ENCODE measurements at regions not wholly inside any gene's neighbourhood (a gene's known extent, or its start where the extent isn't known, plus 50 kb on each side); places are given as distances from the start of the nearest gene placed in this dataset.

GRCh38 chr3:161559177-161559998, 62.8 kb downstream of the OTOL1 start:
- no peaks in the 10 kb centered on the region for H3K9me3 Mint-ChIP-seq (ENCODE audit: low read depth)
- no peak overlapping the region for H3K27ac Mint-ChIP-seq
- peak; percentile 90 for TF ChIP-seq CTCF (IDR thresholded peaks at IDR 0.05; ENCODE audit: unreplicated experiment)
- H3K4me3 Mint-ChIP-seq (ENCODE audit: low read depth) = no peak overlapping the region
- H3K27me3 Mint-ChIP-seq = peaks cover 2% of the 10 kb centered on the region
- no peaks in the 10 kb centered on the region for H3K36me3 Mint-ChIP-seq (ENCODE audit: insufficient read depth)
- H3K4me1 Mint-ChIP-seq (ENCODE audit: low read depth) = peaks cover 3% of the 10 kb centered on the region
- DNase-seq (ENCODE audit: low spot score, unreplicated experiment) = no peak

DNA sequence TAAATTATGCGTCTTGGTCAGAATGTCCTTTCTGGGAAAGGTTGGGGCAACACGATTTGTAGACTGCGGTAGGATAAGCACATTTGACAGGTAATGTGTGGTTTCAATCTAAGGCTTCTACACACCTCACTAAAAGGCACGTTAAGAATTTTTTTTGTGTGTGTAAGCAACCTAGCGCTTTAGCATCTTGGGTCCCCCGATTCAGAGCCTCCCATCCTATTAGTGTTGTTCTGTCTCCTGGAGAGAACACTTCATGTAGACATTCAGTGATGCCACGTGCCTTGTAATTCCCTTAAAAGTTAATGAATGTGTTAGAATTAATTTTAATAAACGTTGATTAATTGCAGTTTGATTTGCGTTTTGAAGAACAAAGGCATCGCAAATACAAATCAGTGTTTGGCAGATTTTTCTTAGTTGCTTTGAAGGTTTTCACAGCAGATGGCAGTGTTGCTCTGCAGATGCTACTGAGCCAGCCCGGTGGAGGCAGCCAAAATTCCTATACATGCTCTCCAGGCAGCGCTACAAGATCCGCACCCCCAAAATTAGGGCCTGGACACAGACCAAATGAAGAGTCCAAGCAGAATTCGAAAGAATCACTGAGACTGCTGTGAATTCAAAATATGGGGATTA, 63.5 kb downstream of the OTOL1 start:
- H3K9me3 Mint-ChIP-seq (ENCODE audit: low read depth) = no peaks in the 10 kb centered on the region
- H3K27ac Mint-ChIP-seq = no peak overlapping the region
- peaks cover 3% of the 10 kb centered on the region for H3K4me1 Mint-ChIP-seq (ENCODE audit: low read depth)
- H3K36me3 Mint-ChIP-seq (ENCODE audit: insufficient read depth) = no peaks in the 10 kb centered on the region
- H3K4me3 Mint-ChIP-seq (ENCODE audit: low read depth) = no peak overlapping the region
- TF ChIP-seq CTCF (IDR thresholded peaks at IDR 0.05; ENCODE audit: unreplicated experiment) = peak; percentile 87
- peaks cover 2% of the 10 kb centered on the region for H3K27me3 Mint-ChIP-seq
- DNase-seq (ENCODE audit: low spot score, unreplicated experiment) = peak; percentile 41

- no peaks in the 10 kb centered on the region for H3K27me3 Mint-ChIP-seq
- H3K9me3 Mint-ChIP-seq (ENCODE audit: low read depth) = no peaks in the 10 kb centered on the region
- H3K4me3 Mint-ChIP-seq (ENCODE audit: low read depth) = no peak overlapping the region
- no peak overlapping the region for H3K27ac Mint-ChIP-seq
- H3K4me1 Mint-ChIP-seq (ENCODE audit: low read depth) = no peaks in the 10 kb centered on the region
- no peak for TF ChIP-seq CTCF (IDR thresholded peaks at IDR 0.05; ENCODE audit: unreplicated experiment)
- no peak for DNase-seq (ENCODE audit: low spot score, unreplicated experiment)
- no peaks in the 10 kb centered on the region for H3K36me3 Mint-ChIP-seq (ENCODE audit: insufficient read depth)
Observed at GRCh38 chr3:161567577-161568361, 71.2 kb downstream of the OTOL1 start.

GRCh38 chr3:161568671-161569070, 72.1 kb downstream of the OTOL1 start:
- Mint-ChIP-seq H3K27me3 (no peaks in the 10 kb centered on the region), H3K4me1 (ENCODE audit: low read depth) (no peaks in the 10 kb centered on the region), H3K9me3 (ENCODE audit: low read depth) (no peaks in the 10 kb centered on the region), H3K36me3 (ENCODE audit: insufficient read depth) (no peaks in the 10 kb centered on the region), H3K27ac (no peak overlapping the region), H3K4me3 (ENCODE audit: low read depth) (no peak overlapping the region)
- no peak for TF ChIP-seq CTCF (IDR thresholded peaks at IDR 0.05; ENCODE audit: unreplicated experiment)
- no peak for DNase-seq (ENCODE audit: low spot score, unreplicated experiment)

- H3K36me3 Mint-ChIP-seq (ENCODE audit: insufficient read depth) = no peaks in the 10 kb centered on the region
- no peaks in the 10 kb centered on the region for H3K27me3 Mint-ChIP-seq
- H3K4me3 Mint-ChIP-seq (ENCODE audit: low read depth) = no peak overlapping the region
- no peaks in the 10 kb centered on the region for H3K9me3 Mint-ChIP-seq (ENCODE audit: low read depth)
- H3K4me1 Mint-ChIP-seq (ENCODE audit: low read depth) = no peaks in the 10 kb centered on the region
- DNase-seq (ENCODE audit: low spot score, unreplicated experiment) = no peak
- TF ChIP-seq CTCF (IDR thresholded peaks at IDR 0.05; ENCODE audit: unreplicated experiment) = no peak
- no peak overlapping the region for H3K27ac Mint-ChIP-seq
Observed at GRCh38 chr3:161571951-161572350, 75.3 kb downstream of the OTOL1 start.

Measured in progenitor cell of endocrine pancreas (in vitro differentiated cells).